Stimulated activated naive CD4-positive, alpha-beta T cell (primary cell): ENCODE measurements at regions not wholly inside any gene's neighbourhood (a gene's known extent, or its start where the extent isn't known, plus 50 kb on each side); places are given as distances from the start of the nearest gene placed in this dataset.
"Not testable (repeated sequence)": the region's sequence is repeated elsewhere in the genome, so short reads cannot be mapped to it uniquely, and the experiment has no call there.

ENCODE experiments used
- DNase-seq, 6 experiments: peaks; one replicate each; lab custom pipeline; 2025; lab: John Stamatoyannopoulos, UW

GRCh38 chr18:28781616-28782362, 604.9 kb upstream of the CDH2 start:
- DNase-seq: no peak

DNA sequence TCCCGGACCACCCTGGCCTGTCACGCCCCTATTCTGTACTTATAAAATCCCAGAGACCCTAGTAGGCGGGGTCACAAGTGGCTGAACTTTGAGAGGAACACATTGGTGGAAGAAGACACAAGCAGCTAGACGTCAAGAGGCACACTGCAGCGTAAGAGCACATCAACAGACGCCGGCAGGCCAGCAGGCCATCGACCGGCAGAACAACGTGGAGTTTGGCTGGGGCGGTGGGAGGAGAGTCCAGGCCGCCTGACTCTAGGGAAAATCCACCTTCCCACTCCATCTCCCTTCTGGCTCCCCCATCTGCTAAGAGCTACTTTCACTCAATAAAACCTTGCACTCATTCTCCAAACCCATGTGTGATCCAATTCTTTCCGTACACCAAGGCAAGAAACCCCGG, 601.8 kb upstream of the CDH2 start:
- no peak for DNase-seq

- DNase-seq: no peak
These were observed 600.8 kb upstream of the CDH2 start for GRCh38 chr18:28777756-28778155.

DNA sequence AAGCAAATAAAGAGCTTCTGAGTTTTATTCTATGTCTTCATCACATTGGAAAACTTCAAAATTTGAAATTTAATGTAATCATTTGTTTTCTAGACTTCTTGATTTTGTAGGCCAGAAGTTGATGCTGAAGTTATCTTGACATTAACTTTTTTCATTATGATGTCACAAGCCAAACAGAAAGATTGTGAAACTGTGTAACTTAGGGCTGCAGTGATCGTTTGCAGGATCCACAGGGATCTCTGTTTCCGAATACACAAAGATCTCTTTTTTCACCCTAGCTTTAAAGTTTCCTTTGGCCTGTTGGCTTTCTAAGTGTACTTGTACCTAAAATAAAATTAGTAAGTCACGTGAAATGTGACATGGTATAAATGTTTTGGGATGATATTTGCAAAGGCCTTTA, 594.9 kb upstream of the CDH2 start:
- no peak for DNase-seq

- DNase-seq: no peak
These were observed 592.1 kb upstream of the CDH2 start for GRCh38 chr18:28768791-28769768.

DNA sequence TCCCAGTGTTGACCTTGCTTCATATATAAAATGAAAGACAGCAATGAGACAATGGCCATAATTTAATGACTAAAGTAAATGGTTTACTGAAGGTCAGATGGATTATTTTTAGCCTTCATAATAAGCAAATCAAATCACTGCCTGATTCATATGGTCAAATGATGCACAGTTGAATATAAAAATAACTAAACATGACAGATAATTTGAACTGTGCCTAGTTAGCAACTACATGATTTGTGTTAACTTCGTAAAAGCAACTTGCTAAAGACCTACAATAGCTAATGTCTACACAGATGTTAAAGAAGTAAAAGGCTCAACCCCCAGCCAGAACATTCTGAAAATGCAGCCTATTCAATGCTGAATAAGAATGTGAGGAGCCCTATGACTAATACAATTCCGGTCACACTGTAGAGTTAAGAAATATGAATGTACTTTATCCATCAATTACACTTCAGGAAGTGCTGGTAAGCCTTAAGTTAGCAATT, 590.8 kb upstream of the CDH2 start:
- DNase-seq: no peak

DNA sequence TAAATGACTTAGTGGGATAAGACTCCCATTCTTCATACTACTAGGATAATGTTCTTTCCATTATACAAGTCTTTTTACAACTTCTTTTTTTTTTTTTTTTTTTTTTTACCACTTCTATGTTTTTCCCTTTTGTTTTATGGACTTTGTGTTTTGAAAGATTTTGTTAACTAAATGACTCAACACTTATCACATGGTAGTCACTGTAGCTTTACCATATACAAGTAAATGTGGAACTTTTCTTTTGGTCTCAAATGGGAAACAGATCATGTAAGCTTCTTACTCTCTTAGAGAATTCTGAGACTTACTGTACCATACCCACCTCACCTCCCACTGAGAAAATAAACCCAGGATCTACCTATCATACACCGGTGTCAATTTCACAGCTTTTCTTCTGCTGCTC, 590.3 kb upstream of the CDH2 start:
- DNase-seq: no peak

DNA sequence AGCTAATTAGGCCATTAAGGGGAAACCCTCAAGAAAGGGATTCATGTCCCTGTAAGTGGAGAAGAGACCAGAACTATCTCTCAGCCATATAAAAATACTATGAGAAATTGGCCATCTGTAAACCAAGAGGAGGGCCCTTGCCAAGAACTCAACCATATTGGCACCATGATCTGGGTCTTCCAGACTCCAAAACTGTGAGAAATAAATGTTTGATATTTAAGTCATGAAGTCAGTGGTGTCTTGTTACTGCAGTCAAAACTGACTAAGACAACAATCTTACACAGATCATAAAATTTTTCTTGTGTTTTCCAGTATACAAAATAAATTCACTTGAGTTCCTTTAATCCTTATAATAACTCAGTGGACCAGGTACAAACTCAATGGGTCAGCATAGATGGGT, 589.8 kb upstream of the CDH2 start:
- DNase-seq: no peak

- no peak for DNase-seq
These were observed 589.1 kb upstream of the CDH2 start for GRCh38 chr18:28766027-28766426.

DNA sequence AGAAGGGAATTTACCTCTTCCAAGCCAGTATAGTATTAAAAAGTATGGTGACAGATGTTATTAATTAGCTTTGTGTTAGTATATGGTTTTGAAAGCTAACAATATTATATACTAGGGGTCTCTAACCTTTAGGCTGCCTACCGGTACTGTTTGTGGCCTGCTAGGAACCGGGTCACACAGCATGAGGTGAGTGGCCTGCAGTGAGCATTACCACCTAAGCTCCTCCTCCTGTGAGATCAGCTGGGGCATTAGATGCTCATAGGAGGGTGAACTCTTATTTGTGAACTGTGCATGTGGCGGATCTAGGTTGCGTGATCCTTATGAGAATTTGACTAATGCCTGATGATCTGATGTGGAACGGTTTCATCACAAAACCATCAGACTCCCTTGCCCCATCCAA, 583.4 kb upstream of the CDH2 start:
- no peak for DNase-seq

DNA sequence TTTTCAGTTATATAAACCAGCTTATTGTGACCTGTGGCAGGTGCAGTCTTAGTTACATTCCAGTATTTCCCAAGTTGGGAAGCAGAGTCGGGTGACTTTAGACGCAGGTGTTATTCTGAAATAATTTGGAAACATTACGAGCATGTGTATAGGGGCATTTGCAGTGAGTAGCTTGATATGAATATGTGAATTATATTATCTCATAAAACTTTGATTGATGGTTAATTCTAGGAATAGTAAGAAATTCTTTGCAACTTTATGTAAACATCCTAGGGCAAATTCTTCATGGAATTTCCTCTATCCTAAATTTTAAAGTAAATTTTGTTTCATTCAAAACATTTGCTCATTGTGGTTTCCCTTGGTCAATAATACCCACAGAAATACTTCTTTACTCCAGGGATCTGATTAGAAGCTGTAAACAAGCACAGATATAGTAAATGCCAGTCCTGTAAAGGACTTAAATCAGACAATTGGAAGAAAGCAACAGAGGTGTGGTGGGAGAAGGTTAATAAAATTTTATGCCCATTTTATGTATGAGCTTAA, 580.6 kb upstream of the CDH2 start:
- no peak for DNase-seq

GRCh38 chr18:28743115-28743514, 566.2 kb upstream of the CDH2 start:
- no peak for DNase-seq

GRCh38 chr18:28740575-28740974, 563.6 kb upstream of the CDH2 start:
- DNase-seq: no peak

GRCh38 chr18:28736951-28737350, 560.0 kb upstream of the CDH2 start:
- DNase-seq: no peak

DNA sequence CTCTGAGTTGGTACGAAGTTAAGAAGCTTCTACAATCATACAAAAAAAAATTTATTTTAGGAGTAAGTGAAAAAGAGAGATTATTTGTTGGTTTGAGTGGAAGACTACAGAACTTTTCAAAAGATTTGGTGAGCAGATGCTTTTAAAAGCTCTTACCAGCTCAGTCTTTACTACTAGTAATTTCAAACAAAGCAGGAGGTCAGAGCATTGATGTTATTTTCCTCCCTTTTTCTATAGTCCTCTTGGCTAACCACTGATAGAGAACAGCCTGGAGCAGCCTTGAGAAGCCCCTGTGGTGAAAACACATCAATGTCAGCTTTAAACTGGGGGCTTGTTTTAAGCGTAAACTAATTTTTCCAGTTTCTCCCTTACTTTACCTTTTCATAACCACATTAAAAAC, 559.3 kb upstream of the CDH2 start:
- no peak for DNase-seq

GRCh38 chr18:28735731-28736130, 558.8 kb upstream of the CDH2 start:
- DNase-seq: no peak

DNA sequence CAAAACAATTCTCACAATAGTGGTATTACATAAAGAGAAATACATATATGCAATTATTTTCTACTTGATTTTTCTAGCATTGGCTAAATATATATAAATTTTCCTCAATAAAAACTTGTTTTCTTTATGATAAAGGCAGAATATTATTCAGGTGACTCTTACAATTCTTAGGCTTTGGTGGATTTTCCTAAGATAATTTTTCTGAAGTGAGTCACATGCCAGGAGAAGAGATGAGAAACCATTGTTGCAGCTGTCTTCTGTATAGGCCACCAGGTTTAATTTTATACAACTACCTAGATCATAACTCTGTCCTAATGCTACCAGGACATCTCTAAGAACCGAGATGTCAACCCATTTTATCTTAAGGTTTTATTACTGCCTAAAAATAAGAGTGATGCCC, 552.4 kb upstream of the CDH2 start:
- DNase-seq: no peak

GRCh38 chr18:28728891-28729290, 552.0 kb upstream of the CDH2 start:
- DNase-seq: no peak

DNA sequence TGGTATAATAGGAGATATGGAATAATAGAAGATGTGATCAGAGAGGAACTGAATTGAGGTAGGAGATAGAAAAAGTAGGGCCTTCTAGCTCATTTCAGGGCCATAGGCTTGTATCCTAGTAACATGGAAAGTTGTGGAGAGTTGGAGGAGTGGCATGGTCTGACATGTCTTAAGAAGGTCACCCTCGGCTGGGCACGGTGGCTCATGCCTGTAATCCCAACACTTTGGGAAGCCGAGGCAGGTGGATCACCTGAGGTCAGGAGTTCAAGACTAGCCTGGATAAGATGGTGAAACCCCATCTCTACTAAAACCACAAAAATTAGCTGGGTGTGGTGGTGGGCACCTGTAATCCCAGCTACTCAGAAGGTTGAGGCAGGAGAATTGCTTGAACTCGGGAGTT, 550.3 kb upstream of the CDH2 start:
- not testable (repeated sequence) for DNase-seq

GRCh38 chr18:28725876-28726275, 548.9 kb upstream of the CDH2 start:
- DNase-seq: no peak

- DNase-seq: no peak
These were observed 546.6 kb upstream of the CDH2 start for GRCh38 chr18:28723506-28723905.

GRCh38 chr18:28718696-28719095, 541.8 kb upstream of the CDH2 start:
- DNase-seq: no peak

DNA sequence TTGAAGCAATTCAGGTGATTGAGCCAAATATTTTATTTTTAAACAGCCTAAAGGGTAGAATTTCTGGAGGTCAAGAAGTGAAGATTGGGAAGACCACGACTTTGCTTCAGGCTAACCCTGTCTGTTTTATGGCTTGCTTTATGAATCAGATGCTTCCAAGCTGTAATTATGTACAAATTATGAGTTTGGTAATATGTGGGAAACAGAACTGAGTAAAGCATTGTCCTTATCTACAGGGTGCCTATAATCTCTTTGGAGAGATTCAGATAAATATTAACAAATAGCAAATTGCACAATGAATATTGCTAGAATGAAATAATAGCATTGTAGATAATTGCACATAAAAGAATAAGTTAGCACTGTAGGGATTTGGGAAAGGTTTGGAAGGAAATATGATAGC, 539.4 kb upstream of the CDH2 start:
- no peak for DNase-seq
